Bronchial epithelial cell (primary cell): ENCODE measurements at regions not wholly inside any gene's neighbourhood (a gene's known extent, or its start where the extent isn't known, plus 50 kb on each side); places are given as distances from the start of the nearest gene placed in this dataset.
A peak's percentile ranks its signal among the peaks of the same experiment; 100 is the strongest.

Experiments
- DNase-seq: peaks from one replicate; pipeline ENCODE4 v3.0.0-alpha.2; 2010; ENCODE audit warnings: low read depth
- FAIRE-seq: peaks from 2 replicates; lab custom pipeline; 2011; peaks lifted over from hg19 to GRCh38; lab: Jason Lieb, UNC
- H3K27me3 ChIP-seq: 2 replicates; pipeline ENCODE4 v1.5.1; 2011; ENCODE audit warnings: low read length; ENCODE audit not compliant: control insufficient read depth, insufficient read depth
- H3K36me3 ChIP-seq: 2 replicates; pipeline ENCODE4 v1.5.1; 2011; ENCODE audit warnings: low read length; ENCODE audit not compliant: control insufficient read depth, insufficient read depth
- H3K4me3 ChIP-seq: 2 replicates; pipeline ENCODE4 v1.5.1; 2011; ENCODE audit warnings: mild to moderate bottlenecking, low read depth, low read length, control low read depth
- CTCF ChIP-seq: IDR thresholded peaks from 2 replicates; pipeline ENCODE4 v1.5.1; 2011; ENCODE audit warnings: mild to moderate bottlenecking, moderate library complexity, low read length, control low read depth, inconsistent platforms; ENCODE audit not compliant: insufficient read depth, severe bottlenecking

GRCh38 chr20:10924644-10925201, 250.9 kb upstream of the JAG1 start:
- Histone ChIP-seq H3K27me3 (no peaks in the 10 kb centered on the region), H3K4me3 (no peak overlapping the region), H3K36me3 (no peaks in the 10 kb centered on the region)
- DNase-seq = peak; percentile 75
- FAIRE-seq = no peak
- TF ChIP-seq CTCF = no peak

GRCh38 chr20:10925767-10926166, 252.0 kb upstream of the JAG1 start:
- no peak for TF ChIP-seq CTCF
- H3K36me3 ChIP-seq = no peaks in the 10 kb centered on the region
- no peak overlapping the region for H3K4me3 ChIP-seq
- DNase-seq (peak; percentile 51), FAIRE-seq (no peak)
- H3K27me3 ChIP-seq = no peaks in the 10 kb centered on the region

GRCh38 chr20:10927011-10927583, 253.3 kb upstream of the JAG1 start:
- Histone ChIP-seq H3K27me3 (no peaks in the 10 kb centered on the region), H3K36me3 (no peaks in the 10 kb centered on the region), H3K4me3 (no peak overlapping the region)
- no peak for DNase-seq
- no peak for TF ChIP-seq CTCF
- FAIRE-seq = no peak

- Histone ChIP-seq H3K27me3 (no peaks in the 10 kb centered on the region), H3K36me3 (no peaks in the 10 kb centered on the region), H3K4me3 (no peak overlapping the region)
- DNase-seq (no peak), FAIRE-seq (no peak)
- TF ChIP-seq CTCF = no peak
These were observed 254.4 kb upstream of the JAG1 start for GRCh38 chr20:10927936-10928840.

- no peak for FAIRE-seq
- H3K27me3 ChIP-seq = no peaks in the 10 kb centered on the region
- no peak for DNase-seq
- H3K4me3 ChIP-seq = no peak overlapping the region
- TF ChIP-seq CTCF = no peak
- no peaks in the 10 kb centered on the region for H3K36me3 ChIP-seq
These were observed 255.1 kb upstream of the JAG1 start for GRCh38 chr20:10928841-10929421.
